ENCODE measurements at regions not wholly inside any gene's neighbourhood (a gene's known extent, or its start where the extent isn't known, plus 50 kb on each side); places are given as distances from the start of the nearest gene placed in this dataset.
"Not testable (repeated sequence)": the region's sequence is repeated elsewhere in the genome, so short reads cannot be mapped to it uniquely, and the experiment has no call there.

- DNase-seq (ENCODE audit: low read depth in 3 of 3) = no peak
Measured at GRCh38 chr13:104577071-104577815, 1511.0 kb upstream of the SLC10A2 start.

GRCh38 chr13:104571893-104572229 lies 1505.6 kb upstream of the SLC10A2 start:
- DNase-seq (ENCODE audit: low read depth in 3 of 3) = no peak

GRCh38 chr13:104571161-104571892 lies 1505.1 kb upstream of the SLC10A2 start:
- no peak for DNase-seq (ENCODE audit: low read depth in 3 of 3)

- DNase-seq (ENCODE audit: low read depth in 3 of 3) = no peak
Measured at GRCh38 chr13:104567114-104567513, 1500.9 kb upstream of the SLC10A2 start.

- DNase-seq (ENCODE audit: low read depth in 3 of 3) = no peak
Measured at GRCh38 chr13:104565888-104566287, 1499.7 kb upstream of the SLC10A2 start.

- DNase-seq (ENCODE audit: low read depth in 3 of 3) = no peak
Measured at GRCh38 chr13:104553896-104554295, 1487.7 kb upstream of the SLC10A2 start.

GRCh38 chr13:104553186-104553585 lies 1487.0 kb upstream of the SLC10A2 start:
- DNase-seq (ENCODE audit: low read depth in 3 of 3) = no peak

- no peak for DNase-seq (ENCODE audit: low read depth in 3 of 3)
Measured at GRCh38 chr13:104534847-104535246, 1468.6 kb upstream of the SLC10A2 start.

GRCh38 chr13:104532132-104532531 lies 1465.9 kb upstream of the SLC10A2 start:
- DNase-seq (ENCODE audit: low read depth in 3 of 3) = no peak

- no peak for DNase-seq (ENCODE audit: low read depth in 3 of 3)
Measured at GRCh38 chr13:104530741-104531140, 1464.5 kb upstream of the SLC10A2 start.

GRCh38 chr13:104526561-104526960 lies 1460.3 kb upstream of the SLC10A2 start:
- no peak for DNase-seq (ENCODE audit: low read depth in 3 of 3)

GRCh38 chr13:104525467-104525866 lies 1459.2 kb upstream of the SLC10A2 start:
- no peak for DNase-seq (ENCODE audit: low read depth in 3 of 3)

GRCh38 chr13:104522235-104523072 lies 1456.2 kb upstream of the SLC10A2 start:
- no peak for DNase-seq (ENCODE audit: low read depth in 3 of 3)

GRCh38 chr13:104510422-104510821 lies 1444.2 kb upstream of the SLC10A2 start:
- no peak for DNase-seq (ENCODE audit: low read depth in 3 of 3)

GRCh38 chr13:104493502-104493901 lies 1427.3 kb upstream of the SLC10A2 start:
- not testable (repeated sequence) for DNase-seq (ENCODE audit: low read depth in 3 of 3)

- DNase-seq (ENCODE audit: low read depth in 3 of 3) = no peak
Measured at GRCh38 chr13:104491916-104492315, 1425.7 kb upstream of the SLC10A2 start.

- DNase-seq (ENCODE audit: low read depth in 3 of 3) = no peak
Measured at GRCh38 chr13:104487006-104487405, 1420.8 kb upstream of the SLC10A2 start.

GRCh38 chr13:104485571-104485970 lies 1419.4 kb upstream of the SLC10A2 start:
- DNase-seq (ENCODE audit: low read depth in 3 of 3) = no peak

GRCh38 chr13:104483631-104484030 lies 1417.4 kb upstream of the SLC10A2 start:
- no peak for DNase-seq (ENCODE audit: low read depth in 3 of 3)

GRCh38 chr13:104477261-104477660 lies 1411.0 kb upstream of the SLC10A2 start:
- DNase-seq (ENCODE audit: low read depth in 3 of 3) = no peak

GRCh38 chr13:104473936-104474335 lies 1407.7 kb upstream of the SLC10A2 start:
- DNase-seq (ENCODE audit: low read depth in 3 of 3) = no peak

GRCh38 chr13:104466016-104466415 lies 1399.8 kb upstream of the SLC10A2 start:
- DNase-seq (ENCODE audit: low read depth in 3 of 3) = no peak
